MM.1S (cell line): ENCODE measurements at regions not wholly inside any gene's neighbourhood (a gene's known extent, or its start where the extent isn't known, plus 50 kb on each side); places are given as distances from the start of the nearest gene placed in this dataset.

Experiments
- EZH2 ChIP-seq: fragments of 300-600 bp; sonication (generic); optimal IDR thresholded peaks from 2 replicates; pipeline ENCODE3; 2017; ENCODE audit warnings: low read depth, mild to moderate bottlenecking, antibody characterized with exemption, low read length, mixed read lengths
- EZH2phosphoT487 ChIP-seq: fragments of 300-600 bp; sonication (generic); IDR thresholded peaks from 2 replicates; pipeline ENCODE4 v1.6.1; 2018; ENCODE audit warnings: antibody characterized with exemption, low read length
- TF ChIP-seq, protein P1 (sequence below): fragments of 300-600 bp; sonication (generic); IDR thresholded peaks from 2 replicates; pipeline ENCODE4 v1.5.1; 2016; ENCODE audit warnings: antibody characterized with exemption, low read length, mixed read lengths

DNA sequence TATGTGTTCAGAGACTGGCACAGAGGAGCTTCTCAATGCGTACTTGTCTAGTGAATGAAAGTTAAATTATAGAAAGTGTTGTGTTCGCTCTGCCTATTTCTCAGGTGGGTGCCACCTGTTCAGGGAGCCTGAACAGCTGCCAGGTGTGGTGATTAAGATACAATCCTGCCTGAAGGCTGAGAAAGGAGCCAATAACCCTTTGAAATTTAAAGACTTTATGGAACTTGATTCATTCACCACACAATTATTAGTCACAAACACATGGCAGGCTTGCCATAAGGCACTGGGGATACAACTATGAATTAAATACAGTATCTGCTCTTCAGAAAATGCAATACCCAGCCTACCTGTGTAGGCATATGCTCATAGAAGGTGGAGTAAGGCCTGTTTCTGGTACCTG is 92.9 kb upstream of the AMOTL1 start:
- TF ChIP-seq, protein P1, sequence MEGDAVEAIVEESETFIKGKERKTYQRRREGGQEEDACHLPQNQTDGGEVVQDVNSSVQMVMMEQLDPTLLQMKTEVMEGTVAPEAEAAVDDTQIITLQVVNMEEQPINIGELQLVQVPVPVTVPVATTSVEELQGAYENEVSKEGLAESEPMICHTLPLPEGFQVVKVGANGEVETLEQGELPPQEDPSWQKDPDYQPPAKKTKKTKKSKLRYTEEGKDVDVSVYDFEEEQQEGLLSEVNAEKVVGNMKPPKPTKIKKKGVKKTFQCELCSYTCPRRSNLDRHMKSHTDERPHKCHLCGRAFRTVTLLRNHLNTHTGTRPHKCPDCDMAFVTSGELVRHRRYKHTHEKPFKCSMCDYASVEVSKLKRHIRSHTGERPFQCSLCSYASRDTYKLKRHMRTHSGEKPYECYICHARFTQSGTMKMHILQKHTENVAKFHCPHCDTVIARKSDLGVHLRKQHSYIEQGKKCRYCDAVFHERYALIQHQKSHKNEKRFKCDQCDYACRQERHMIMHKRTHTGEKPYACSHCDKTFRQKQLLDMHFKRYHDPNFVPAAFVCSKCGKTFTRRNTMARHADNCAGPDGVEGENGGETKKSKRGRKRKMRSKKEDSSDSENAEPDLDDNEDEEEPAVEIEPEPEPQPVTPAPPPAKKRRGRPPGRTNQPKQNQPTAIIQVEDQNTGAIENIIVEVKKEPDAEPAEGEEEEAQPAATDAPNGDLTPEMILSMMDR: no peak
- TF ChIP-seq EZH2 (no peak), EZH2phosphoT487 (no peak)
